ENCODE measurements at regions not wholly inside any gene's neighbourhood (a gene's known extent, or its start where the extent isn't known, plus 50 kb on each side); places are given as distances from the start of the nearest gene placed in this dataset.

GRCh38 chr1:204814166-204814884, 56.3 kb upstream of the NFASC start:
- no peaks in the 10 kb centered on the region for H3K9me3 ChIP-seq (ENCODE audit: severe bottlenecking)
- no peak overlapping the region for H3K4me3 ChIP-seq (ENCODE audit: low read depth, low read length)
- peak; percentile 19 for DNase-seq
- H3K27me3 ChIP-seq (ENCODE audit: insufficient read depth, low read depth, severe bottlenecking), result no peaks in the 10 kb centered on the region
- no peak overlapping the region for H3K27ac ChIP-seq
- TF ChIP-seq CTCF (IDR thresholded peaks at IDR 0.05; ENCODE audit: low read depth, low read length), result no peak
- no peaks in the 10 kb centered on the region for H3K36me3 ChIP-seq

- no peak for TF ChIP-seq CTCF (IDR thresholded peaks at IDR 0.05; ENCODE audit: low read depth, low read length)
- no peak overlapping the region for H3K4me3 ChIP-seq (ENCODE audit: low read depth, low read length)
- H3K36me3 ChIP-seq, result no peaks in the 10 kb centered on the region
- no peak for DNase-seq
- no peak overlapping the region for H3K27ac ChIP-seq
- H3K27me3 ChIP-seq (ENCODE audit: insufficient read depth, low read depth, severe bottlenecking), result no peaks in the 10 kb centered on the region
- no peaks in the 10 kb centered on the region for H3K9me3 ChIP-seq (ENCODE audit: severe bottlenecking)
Measured at GRCh38 chr1:204817341-204817740, 53.3 kb upstream of the NFASC start.

GRCh38 chr1:204818998-204819397, 51.7 kb upstream of the NFASC start:
- H3K27me3 ChIP-seq (ENCODE audit: insufficient read depth, low read depth, severe bottlenecking), result no peaks in the 10 kb centered on the region
- H3K9me3 ChIP-seq (ENCODE audit: severe bottlenecking), result no peaks in the 10 kb centered on the region
- H3K4me3 ChIP-seq (ENCODE audit: low read depth, low read length), result no peak overlapping the region
- H3K27ac ChIP-seq, result no peak overlapping the region
- TF ChIP-seq CTCF (IDR thresholded peaks at IDR 0.05; ENCODE audit: low read depth, low read length), result no peak
- DNase-seq, result no peak
- no peaks in the 10 kb centered on the region for H3K36me3 ChIP-seq

GRCh38 chr1:204819495-204819894, 51.2 kb upstream of the NFASC start:
- DNase-seq, result no peak
- Histone ChIP-seq H3K27me3 (ENCODE audit: insufficient read depth, low read depth, severe bottlenecking) (no peaks in the 10 kb centered on the region), H3K9me3 (ENCODE audit: severe bottlenecking) (no peaks in the 10 kb centered on the region), H3K27ac (no peak overlapping the region), H3K4me3 (ENCODE audit: low read depth, low read length) (no peak overlapping the region), H3K36me3 (no peaks in the 10 kb centered on the region)
- 0 out of 2 replicates have a peak, but pooled peaks have one; percentile 8 for TF ChIP-seq CTCF (IDR thresholded peaks at IDR 0.05; ENCODE audit: low read depth, low read length)

Data from WERI-Rb-1 (cell line).